AML-193 (cell line): ENCODE measurements at regions not wholly inside any gene's neighbourhood (a gene's known extent, or its start where the extent isn't known, plus 50 kb on each side); places are given as distances from the start of the nearest gene placed in this dataset.

Experiments used
- DNase-seq, 2 experiments: peaks; one replicate each; lab custom pipeline; 2025; lab: John Stamatoyannopoulos, UW

DNA sequence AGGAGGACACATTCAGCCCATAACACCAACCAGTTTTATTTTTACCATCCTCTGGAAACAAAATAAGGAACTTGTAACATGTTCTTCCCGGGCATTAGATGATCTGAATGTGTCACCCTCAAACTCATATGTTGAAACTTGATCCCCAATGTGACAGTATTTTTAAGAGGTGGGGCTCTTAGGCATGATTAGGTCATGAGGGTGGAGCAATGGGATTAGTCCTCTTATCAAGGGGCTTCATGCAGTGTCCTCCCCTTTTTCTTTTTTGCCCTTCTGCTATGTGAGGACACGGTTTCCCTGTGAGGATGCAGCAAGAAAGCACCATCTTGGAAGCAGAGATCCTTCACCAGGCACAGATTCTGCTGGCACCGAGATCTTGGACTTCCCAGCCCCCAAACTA lies 401.5 kb upstream of the TRIB2 start:
- DNase-seq = no peak

DNA sequence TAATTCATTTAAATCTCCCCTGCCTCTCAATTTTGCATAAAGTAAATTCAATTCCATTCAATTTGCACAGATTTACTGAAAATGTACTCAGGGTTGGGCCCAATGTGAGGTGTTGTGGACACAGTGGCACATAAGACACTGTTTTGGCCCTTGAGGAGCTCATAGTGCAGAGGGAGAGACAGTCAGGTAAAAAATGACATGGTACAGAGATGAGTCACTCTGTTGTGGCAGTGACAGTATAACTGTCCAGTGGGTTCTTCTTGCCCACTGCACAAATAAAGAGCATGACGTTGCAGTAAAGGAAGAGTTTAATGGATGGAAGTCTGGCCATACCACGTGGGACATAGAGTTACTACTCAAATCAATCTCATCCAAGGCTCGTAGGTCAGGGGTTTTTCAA lies 400.3 kb upstream of the TRIB2 start:
- no peak for DNase-seq

DNA sequence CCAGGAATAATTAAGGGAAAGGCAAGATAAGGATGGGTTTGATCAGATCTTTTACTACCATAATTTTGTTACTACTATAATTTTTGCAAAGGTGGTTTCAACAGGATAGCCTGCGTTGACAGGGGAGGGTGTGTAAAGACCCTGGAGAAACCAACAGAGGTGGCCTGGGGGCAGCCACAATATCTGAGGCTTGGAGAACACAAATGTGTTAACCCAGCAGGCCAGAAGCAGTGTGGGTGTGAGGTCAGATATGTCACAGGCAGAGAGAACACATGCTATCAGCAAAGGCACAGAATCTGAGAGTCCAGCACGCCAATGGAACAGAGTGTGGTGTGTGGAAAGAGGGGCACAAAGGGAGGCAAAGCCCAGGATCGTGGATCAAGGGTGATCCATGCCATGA lies 399.4 kb upstream of the TRIB2 start:
- no peak for DNase-seq

DNA sequence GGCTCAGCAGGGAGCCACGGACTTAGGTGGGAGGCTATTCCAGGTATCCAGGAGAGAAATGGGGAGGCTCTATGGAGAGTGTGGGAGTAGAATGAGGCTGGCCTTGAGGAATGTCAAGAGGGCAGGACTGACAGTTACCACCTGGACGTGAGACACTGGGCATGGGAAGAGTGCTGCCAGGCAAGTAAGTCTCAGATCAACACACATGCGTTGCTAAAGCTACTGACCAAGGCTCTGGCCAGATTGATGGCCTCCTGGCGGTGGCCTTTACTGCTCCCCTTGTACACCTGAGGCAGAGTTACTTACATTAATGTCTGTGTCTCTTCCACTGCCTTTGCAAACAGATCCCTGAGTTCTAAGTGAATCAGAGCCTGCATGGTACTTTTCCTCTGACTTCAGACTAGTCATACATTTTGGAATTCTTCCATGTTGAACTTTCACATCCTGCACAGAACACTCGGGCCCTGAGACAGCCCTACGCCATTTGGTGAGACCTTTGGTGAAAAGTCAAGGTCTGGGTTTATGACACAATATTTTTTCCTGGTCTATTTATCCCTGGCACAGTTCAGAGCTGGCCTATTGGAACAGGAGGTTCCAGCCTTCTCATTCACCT lies 398.8 kb upstream of the TRIB2 start:
- no peak for DNase-seq

DNA sequence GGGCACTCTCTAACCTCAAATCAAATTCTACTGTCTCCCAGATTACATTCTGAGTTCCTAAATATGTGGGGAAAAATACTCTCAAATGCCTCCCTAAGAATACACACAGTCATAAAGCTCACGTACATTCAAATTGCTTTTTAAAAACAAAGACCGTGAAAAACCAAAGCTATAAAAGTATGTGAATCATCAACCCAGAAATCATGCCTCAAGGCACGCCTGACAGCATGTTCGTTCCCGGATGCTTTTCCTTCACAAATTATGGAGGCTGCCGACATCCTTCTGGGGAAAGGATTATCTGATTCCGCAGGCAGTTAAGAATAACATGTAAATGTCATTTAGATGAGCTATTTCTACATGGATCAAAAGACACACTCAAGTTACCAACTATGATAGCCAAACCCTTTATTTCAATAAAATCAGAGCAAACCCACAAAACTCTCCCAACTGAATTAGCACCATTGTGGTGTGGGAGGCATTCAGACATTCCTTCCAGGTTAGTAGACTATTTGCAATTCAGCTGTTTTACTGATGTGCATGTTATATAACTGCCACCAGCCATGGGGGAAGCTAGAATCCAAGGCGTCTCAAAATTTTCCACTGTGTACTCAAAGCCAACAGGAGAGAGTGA lies 398.2 kb upstream of the TRIB2 start:
- no peak for DNase-seq

DNA sequence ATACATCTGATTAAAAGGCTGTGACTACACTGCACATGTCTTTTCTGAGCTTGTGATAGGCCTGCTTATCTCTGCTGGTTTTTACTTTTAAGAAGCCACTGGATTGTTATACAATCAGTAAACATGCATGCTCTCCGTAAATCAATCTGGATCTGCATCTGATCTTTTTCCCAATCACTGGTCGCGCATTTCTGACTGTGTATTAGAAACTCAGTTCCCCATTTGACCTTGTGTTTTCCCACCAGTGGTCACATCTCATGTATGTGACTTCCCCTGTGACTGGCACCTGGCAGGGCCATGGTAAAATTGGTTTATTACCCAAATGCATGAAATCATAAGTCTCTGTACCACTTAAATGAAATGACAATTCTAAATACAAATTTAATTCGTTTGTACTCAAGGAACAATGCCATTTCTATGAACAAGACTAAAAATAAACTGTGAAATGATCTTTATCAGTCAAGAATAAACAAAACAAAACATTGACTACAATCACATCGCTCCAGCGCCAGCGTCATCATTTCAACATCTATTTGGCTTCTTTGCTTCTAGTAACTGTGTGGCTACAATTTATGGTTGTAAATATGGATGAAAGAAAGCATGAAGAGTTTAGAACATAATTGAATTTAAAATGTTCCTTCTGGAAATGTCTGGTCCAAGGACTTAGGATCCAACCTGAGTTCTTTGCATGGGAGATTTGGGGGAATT lies 396.6 kb upstream of the TRIB2 start:
- DNase-seq = no peak

DNA sequence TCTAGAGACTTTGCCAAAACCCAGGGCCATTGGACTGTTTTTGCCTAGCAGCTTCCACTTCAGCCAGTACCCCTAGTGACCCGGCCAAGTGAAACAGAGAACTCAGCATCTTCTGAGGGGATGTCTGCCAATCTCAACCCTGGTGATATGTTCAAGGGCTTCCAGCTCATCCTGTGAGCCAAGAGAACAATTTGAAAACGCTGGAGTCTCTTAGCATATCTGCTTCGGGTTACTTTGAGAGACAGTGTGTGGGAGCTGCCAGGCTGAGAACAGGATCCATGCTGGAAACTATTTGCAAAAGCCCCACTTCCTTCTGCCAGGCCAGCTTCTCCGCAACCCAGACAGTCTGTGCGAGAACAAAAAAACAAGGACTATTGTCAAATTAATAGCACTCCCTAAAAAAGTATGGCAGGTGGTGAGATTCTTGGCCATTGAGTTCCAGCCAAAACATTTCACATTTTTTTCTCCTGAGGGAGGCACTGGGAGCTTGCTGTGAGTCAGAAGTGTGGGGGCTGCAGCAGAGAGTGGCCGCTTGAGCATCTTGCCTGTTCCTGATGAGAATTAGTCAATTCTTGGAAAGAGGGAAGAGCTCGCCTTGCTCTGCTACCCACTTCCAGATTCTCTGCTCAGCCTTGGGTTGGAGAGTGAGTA lies 395.6 kb upstream of the TRIB2 start:
- DNase-seq = no peak

DNA sequence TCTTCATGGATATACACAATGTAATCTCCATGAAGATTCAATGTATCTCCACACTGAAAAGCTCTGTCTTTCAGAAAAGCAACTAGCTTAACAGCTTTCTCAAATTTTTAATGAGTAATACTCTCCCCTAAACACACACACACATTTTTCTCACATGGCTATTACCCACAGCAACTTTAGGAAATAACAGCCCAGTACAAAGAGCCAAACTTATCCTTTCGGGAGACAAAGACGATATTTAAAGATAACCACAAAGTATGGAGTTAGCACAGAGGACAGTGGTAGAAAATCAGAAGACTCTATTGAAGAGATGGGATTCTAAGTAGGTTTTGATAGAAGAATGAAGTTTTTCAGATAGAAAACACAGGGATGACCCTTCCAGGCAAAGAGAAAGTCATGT lies 394.9 kb upstream of the TRIB2 start:
- DNase-seq = no peak

DNA sequence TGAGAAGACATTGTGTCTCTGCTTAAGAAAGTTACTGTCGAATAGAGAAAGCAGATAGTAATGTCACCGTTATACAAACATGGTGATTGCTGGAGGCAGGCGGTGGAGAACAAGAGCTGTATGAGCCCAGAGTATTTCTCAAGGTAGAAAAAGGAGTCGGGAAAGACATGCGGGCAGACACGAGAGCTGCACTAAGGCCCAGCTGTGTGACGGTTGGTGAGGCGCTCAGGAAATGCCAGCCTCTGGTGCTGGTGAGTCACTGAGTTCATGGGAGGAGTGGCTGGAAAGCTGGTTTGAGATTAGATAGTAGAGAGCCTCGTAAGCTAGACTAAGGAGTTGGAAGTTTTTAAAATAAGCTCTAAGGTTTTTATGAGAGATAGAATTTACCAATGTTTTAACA lies 390.9 kb upstream of the TRIB2 start:
- no peak for DNase-seq

DNA sequence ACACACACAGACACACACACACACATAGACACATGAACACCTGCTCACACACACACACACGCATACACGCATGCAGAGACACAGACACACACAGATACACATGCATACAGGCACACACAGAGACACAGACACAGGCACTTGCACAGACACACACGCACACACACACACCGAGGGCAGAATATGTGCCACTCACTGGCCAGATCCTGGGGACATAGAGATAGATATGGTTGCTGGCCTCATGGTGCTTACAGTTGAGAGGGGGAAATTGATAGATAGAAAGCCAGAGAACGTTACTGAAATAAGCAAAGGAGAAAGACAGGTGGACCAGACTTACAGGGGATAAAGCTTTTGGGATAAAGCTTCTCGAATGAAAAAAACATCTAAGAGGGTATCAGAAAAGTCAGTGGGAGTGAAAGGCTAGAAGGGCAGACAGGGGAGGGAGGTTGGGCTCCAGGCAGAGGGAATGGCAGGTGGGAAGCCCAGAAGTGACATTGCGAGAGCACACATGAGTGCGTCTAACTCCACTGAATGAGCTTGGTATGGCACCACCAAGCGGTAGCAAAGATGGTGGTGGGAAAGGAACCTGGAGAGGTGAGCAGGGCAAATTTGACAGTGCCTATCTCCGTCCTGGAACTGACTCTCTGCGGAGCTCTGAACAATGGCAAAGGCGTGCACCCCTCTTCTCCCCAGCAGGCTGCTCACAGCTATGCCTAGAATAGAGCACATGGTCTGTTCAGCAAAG lies 390.1 kb upstream of the TRIB2 start:
- no peak for DNase-seq

DNA sequence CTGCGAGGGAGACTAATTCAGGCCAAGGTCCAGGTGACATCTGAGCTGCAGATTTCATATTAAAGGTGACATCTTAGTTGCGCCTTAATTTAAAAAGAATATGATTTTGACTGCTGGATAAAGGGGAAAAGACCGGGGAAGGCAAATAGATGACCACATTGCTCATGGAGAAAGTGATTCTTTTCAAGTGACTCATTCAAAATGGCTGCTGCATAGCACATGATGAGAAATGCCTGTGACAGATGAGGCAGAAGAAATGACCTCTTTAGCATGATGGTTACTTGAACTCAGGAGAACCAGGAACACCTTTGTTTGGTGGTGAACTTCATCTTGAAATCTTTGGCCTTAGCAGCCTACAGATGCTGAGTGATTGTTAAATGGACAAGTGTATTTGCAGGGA lies 385.8 kb upstream of the TRIB2 start:
- DNase-seq = no peak

DNA sequence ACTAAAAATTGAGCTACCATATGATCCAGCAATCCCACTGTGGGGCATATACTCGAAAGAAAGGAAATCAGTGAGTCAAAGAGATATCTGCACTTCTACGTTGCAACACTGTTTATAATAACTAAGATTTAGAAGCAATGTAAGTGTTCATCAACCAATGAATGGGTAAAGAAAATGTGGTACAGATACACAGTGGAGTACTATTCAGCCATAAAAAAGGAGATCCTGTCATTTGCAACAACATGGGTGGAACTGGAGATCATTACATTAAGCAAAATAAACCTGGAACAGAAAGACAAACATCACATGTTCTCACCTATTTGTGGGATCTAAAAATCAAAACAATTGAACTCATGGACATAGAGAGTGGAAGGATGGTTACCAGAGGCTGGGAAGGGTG lies 385.0 kb upstream of the TRIB2 start:
- DNase-seq = no peak

DNA sequence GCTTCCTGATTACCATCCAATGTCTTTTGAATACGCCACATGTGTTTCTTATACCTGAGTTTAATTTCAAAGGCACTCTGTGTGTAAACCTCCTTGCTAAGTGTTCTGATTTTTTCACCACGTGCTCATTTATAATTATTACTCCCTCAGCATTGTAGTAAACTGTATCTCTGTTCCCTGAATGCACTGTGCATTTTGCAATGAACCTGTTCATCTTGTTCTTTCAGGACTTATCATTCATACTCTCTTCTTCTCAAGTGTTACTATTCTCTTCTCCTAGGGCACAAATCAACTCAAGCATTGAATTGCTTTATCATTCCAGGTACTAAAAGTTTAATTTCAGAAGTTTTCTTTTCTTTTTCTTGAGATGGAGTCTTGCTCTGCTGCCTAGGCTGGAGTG lies 383.4 kb upstream of the TRIB2 start:
- DNase-seq = no peak

DNA sequence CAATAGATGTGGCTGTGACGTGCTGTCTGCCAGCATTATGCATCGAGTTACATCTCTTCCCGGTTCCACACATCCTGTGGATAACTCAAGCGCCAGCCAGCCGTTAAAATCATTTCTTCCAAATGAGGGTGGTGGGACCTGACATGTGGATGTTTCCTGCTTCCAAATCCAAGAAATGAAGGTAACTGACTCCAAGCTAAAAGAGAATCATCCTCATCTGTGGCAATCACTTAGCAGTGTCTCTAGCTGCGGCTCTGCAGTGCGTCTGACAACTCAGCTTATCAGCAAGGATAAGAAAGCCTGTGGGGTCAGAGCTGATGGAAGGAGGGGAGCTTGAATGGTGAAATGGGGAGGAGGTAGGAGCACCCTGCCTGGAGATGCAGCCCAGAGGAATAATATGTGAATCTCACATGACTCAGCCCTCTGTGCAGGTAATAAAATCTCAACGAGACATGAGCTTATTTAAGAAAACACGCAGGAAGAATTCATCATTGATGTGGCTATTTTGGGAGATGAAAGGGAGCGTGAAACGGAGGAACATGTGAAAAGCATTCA lies 382.2 kb upstream of the TRIB2 start:
- no peak for DNase-seq

DNA sequence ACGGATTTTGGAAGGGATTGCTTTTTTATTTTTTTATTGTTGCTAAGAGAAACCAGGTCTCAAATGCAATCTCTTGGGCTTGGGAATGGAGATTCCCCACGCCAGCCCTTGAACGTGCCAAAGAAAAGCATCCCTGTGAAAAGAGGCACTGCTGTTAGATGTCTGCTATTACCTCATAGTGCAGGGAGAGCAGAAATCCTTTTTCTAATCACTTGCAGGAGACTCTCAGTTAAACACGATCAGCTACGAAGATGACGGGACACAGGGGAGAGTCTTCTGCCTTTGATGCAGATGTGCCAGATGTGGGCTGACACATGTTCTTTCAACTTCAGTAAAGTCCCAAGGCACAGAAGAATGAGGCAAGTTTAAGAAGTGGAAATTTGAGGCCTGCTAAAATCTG lies 381.6 kb upstream of the TRIB2 start:
- no peak for DNase-seq

DNA sequence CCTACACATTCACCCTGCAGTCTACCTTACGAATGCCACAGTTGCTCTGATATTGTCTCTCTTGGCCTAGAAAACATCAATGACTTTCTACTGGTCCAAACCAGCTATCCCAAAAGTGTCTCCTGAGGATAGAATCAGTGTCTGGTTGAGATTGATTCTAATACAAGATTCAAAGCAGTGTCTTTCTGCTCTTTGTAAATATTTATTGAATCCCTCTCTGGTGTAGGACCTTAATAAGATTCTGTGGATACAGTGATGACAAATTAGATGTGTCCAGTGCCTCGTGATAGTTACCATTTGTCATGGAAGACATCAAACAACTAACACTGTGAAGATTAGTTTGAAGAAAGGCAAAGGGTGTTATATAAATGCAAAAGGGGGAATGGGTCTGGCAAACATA lies 380.7 kb upstream of the TRIB2 start:
- no peak for DNase-seq

DNA sequence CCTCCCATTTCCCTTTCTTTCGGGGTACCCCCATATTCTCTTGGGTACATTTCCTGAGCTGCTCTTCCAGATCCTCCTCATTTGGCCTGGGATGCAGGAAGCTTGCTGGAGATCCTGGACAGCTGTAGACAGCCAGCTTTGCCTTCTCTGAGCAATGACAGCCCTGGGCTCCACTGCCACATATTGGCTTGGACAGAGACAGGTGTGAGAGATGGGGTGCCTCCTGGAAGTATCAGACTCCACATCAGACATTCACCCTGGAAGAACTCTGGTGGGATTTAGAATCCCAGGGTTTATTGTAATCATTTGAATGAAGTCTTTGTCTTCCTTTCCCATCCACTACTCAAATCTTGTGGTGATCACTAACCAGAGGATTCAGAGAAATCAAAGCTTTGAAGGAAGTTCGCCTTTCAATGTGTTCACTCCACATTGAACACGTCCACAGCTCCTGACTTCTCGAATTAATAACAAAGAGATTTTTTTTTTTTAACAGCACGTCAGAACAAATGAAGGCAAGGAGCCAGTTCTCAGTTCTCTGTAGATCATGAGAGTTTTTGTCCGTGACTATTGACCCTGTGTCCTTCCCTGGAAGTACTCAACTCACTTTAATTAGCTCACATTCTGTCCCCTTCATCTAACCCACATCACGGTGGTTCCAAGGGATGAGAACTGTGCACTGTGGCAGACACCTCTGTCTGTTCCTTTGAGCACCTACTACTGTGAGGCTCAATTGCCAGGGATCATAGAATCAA lies 377.6 kb upstream of the TRIB2 start:
- DNase-seq = no peak

DNA sequence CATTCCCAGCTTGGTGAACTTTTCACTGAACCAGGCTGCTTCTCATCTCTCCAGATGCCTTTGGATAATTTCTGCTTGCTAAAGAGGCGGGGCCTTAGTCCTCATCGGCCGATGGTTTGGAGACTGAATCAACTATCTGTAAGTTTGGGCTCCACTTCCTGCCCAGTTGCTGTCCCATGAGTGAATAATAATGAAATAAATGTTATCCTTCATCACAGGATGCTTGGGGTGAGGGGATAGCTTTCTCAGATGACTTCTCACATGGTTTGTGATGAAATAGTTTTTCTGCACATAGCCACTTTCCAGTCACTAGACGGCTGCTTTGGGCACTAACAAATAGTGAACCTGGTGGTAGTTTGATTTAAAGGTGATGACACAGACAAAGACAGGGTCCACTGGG lies 376.6 kb upstream of the TRIB2 start:
- DNase-seq = no peak

DNA sequence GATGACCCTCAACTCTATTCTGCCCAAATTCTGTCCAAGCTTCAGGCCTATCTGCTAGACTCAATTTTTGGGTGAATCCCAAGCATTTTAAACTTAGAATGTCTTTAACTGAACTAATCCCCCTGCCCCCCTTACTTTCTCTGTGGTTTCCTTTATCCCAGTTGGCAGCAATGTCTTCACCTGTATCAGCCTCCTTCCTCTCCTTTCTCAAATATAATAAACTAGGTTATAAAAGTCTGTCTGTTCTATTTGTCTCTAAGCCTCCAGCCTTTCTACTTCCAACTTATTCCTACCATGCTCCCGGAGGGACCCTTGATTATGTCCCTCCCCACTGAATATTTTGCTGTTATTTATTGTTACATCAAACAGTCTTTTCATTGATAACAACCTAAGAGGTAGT lies 375.5 kb upstream of the TRIB2 start:
- no peak for DNase-seq

DNA sequence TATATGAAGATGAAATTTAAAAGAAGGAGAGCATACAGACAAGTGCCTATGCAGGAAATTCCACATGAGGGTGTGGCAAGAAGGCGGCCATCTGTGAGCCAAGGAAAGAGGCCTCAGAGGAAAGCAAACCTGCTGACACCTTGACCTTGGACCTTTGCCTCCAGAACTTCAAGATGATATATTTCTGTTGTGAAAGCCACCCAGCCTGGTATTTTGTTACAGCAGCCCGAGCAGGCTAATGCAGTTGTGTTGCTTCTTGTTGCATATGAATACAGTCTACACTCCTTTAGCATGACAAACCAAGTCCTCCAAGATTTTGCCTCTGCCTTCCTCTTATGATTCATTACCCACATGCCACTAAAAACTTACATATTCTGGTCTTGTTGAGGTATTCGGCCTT lies 374.8 kb upstream of the TRIB2 start:
- DNase-seq = no peak

DNA sequence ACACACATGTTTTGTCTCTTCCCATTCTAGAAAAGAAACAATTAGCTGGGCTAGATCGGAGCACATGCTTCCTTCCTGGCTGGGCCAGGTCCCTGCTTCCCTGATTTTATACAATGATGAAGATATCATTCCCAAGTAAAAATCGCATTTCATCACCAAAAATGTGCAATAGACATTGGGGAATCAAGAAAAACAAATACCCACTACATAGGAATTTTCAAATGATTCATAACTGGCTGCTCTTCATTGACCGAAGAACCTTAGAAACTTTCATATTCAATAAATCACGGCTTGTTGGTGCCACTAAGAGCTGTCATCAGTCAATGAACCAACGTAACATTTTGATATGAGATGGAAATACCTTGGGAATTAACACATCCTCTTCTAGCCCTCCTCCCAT lies 373.6 kb upstream of the TRIB2 start:
- DNase-seq = no peak
